Calu3 (cell line): ENCODE measurements at regions not wholly inside any gene's neighbourhood (a gene's known extent, or its start where the extent isn't known, plus 50 kb on each side); places are given as distances from the start of the nearest gene placed in this dataset.

Experiments used
- BruUV-seq: library from RNA; stranded (reverse); fragments of 400-500 nt; replicated peaks from 2 replicates; lab custom pipeline; 2021; lab: Mats Ljungman, UMichigan
- CTCF ChIA-PET: fragments of 300-600 bp; sonication (Branson Sonifier 250); formaldehyde crosslinking; loops from one replicate; lab custom pipeline; 2022; ENCODE audit warnings: antibody characterized with exemption; lab: Charles Lee
- DNase-seq: peaks from one replicate; pipeline ENCODE4 v3.0.0; 2022
- H3K27ac Mint-ChIP-seq: one replicate; pipeline ENCODE4 v1.8.0; 2022; ENCODE audit warnings: mixed read lengths; ENCODE audit not compliant: unreplicated experiment
- H3K27me3 Mint-ChIP-seq: one replicate; pipeline ENCODE4 v1.8.0; 2022; ENCODE audit warnings: mixed read lengths; ENCODE audit not compliant: unreplicated experiment
- H3K36me3 Mint-ChIP-seq: one replicate; pipeline ENCODE4 v1.8.0; 2022; ENCODE audit warnings: mild to moderate bottlenecking, moderate library complexity, mixed read lengths; ENCODE audit not compliant: insufficient read depth, unreplicated experiment
- H3K4me1 Mint-ChIP-seq: one replicate; pipeline ENCODE4 v1.8.0; 2022; ENCODE audit warnings: mild to moderate bottlenecking, low read depth, mixed read lengths; ENCODE audit not compliant: unreplicated experiment
- H3K4me3 Mint-ChIP-seq: one replicate; pipeline ENCODE4 v1.8.0; 2022; ENCODE audit warnings: mild to moderate bottlenecking, low read depth, moderate library complexity, mixed read lengths; ENCODE audit not compliant: unreplicated experiment
- H3K9me3 Mint-ChIP-seq: one replicate; pipeline ENCODE4 v1.8.0; 2022; ENCODE audit warnings: low read depth, mixed read lengths; ENCODE audit not compliant: unreplicated experiment
- intact Hi-C: fragments of 100-400 bp; cut with micrococcal nuclease; formaldehyde crosslinking; loops from one replicate; pipeline ENCODE4 v1.10.0; 2022; ENCODE audit not compliant: unreplicated experiment
- TF ChIP-seq, protein P1 (sequence below): fragments of 200-600 bp; IDR thresholded peaks from one replicate; pipeline ENCODE4 v1.8.0; 2022; ENCODE audit warnings: antibody characterized with exemption; ENCODE audit not compliant: unreplicated experiment

- TF ChIP-seq, protein P1, sequence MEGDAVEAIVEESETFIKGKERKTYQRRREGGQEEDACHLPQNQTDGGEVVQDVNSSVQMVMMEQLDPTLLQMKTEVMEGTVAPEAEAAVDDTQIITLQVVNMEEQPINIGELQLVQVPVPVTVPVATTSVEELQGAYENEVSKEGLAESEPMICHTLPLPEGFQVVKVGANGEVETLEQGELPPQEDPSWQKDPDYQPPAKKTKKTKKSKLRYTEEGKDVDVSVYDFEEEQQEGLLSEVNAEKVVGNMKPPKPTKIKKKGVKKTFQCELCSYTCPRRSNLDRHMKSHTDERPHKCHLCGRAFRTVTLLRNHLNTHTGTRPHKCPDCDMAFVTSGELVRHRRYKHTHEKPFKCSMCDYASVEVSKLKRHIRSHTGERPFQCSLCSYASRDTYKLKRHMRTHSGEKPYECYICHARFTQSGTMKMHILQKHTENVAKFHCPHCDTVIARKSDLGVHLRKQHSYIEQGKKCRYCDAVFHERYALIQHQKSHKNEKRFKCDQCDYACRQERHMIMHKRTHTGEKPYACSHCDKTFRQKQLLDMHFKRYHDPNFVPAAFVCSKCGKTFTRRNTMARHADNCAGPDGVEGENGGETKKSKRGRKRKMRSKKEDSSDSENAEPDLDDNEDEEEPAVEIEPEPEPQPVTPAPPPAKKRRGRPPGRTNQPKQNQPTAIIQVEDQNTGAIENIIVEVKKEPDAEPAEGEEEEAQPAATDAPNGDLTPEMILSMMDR = no peak
- intact Hi-C loops = no loop called here
- Mint-ChIP-seq H3K4me3 (peak overlapping the region; percentile 54), H3K4me1 (peaks cover 90% of the 10 kb centered on the region), H3K36me3 (peaks cover 58% of the 10 kb centered on the region), H3K9me3 (no peaks in the 10 kb centered on the region), H3K27me3 (no peaks in the 10 kb centered on the region), H3K27ac (peak overlapping the region; percentile 97)
- no TSS peak for BruUV-seq
- DNase-seq = no peak
- CTCF ChIA-PET = interaction anchor here (0.8 to 1.1 kb wide), 3 partner anchors 35 to 218 kb away, joined by 3 read pairs; no protein-coding TSS in a partner anchor
Observed at GRCh38 chr4:74667944-74668343, 126.4 kb downstream of the BTC start.

- TF ChIP-seq, protein P1 = no peak
- peaks cover 87% of the 10 kb centered on the region for H3K4me1 Mint-ChIP-seq
- H3K27ac Mint-ChIP-seq = peak overlapping the region; percentile 97
- BruUV-seq = no TSS peak
- CTCF ChIA-PET = interaction anchor here (0.7 to 3.2 kb wide), 5 partner anchors 46 to 218 kb away, joined by 3 to 25 read pairs (median 5); no protein-coding TSS in a partner anchor
- no peaks in the 10 kb centered on the region for H3K9me3 Mint-ChIP-seq
- intact Hi-C loops = loop anchor here (2.0 to 5.0 kb wide), 3 partner anchors 219 to 292 kb away; no protein-coding TSS in a partner anchor
- H3K36me3 Mint-ChIP-seq = peaks cover 41% of the 10 kb centered on the region
- no peak for DNase-seq
- H3K4me3 Mint-ChIP-seq = peak overlapping the region; percentile 54
- no peaks in the 10 kb centered on the region for H3K27me3 Mint-ChIP-seq
Observed at GRCh38 chr4:74669702-74670101, 124.6 kb downstream of the BTC start.

DNA sequence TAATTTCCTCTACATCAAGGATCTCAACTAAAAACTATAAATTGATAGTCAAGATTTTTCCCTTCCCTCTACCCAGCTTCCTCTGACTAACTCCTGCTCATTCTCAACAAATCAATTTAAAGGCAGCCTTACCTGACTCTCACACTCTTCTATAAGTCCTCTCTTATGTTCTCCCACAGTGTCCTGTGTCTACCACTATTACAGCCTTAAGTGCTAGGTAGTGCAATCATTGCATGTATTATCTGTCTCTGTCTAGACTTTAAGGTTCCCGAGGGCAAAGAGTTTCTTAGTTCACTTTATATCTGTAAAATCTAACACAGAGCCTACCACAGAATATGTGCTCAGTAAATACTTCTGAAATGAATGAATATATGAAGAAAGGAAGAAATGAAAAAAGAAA lies 123.7 kb downstream of the BTC start:
- CTCF ChIA-PET = interaction anchor here (0.6 to 3.2 kb wide), 13 partner anchors 16 to 1646 kb away, joined by 3 to 25 read pairs (median 5); no protein-coding TSS in a partner anchor
- BruUV-seq = no TSS peak

GRCh38 chr4:74671080-74671698 lies 123.1 kb downstream of the BTC start:
- intact Hi-C loops = loop anchor here (1.0 to 5.0 kb wide), 5 partner anchors 48 to 294 kb away; no protein-coding TSS in a partner anchor

More for the DNA sequence above, 123.7 kb downstream of the BTC start:
- Mint-ChIP-seq H3K4me1 (peaks cover 83% of the 10 kb centered on the region), H3K4me3 (peak overlapping the region; percentile 54), H3K9me3 (no peaks in the 10 kb centered on the region), H3K36me3 (peaks cover 36% of the 10 kb centered on the region), H3K27ac (peak overlapping the region; percentile 97), H3K27me3 (no peaks in the 10 kb centered on the region)
- intact Hi-C loops = loop anchor here (2.0 to 5.0 kb wide), 3 partner anchors 220 to 293 kb away; no protein-coding TSS in a partner anchor
- TF ChIP-seq, protein P1 = no peak
- DNase-seq = no peak

More at GRCh38 chr4:74671080-74671698, 123.1 kb downstream of the BTC start:
- BruUV-seq = no TSS peak
- Mint-ChIP-seq H3K27me3 (no peaks in the 10 kb centered on the region), H3K9me3 (no peaks in the 10 kb centered on the region), H3K27ac (peak overlapping the region; percentile 97), H3K4me1 (peaks cover 82% of the 10 kb centered on the region), H3K36me3 (peaks cover 36% of the 10 kb centered on the region), H3K4me3 (peak overlapping the region; percentile 54)
- peak; percentile 73 for DNase-seq
- CTCF ChIA-PET = interaction anchor here (0.7 to 3.2 kb wide), 13 partner anchors 17 to 355 kb away, joined by 3 to 25 read pairs (median 5); no protein-coding TSS in a partner anchor
- TF ChIP-seq, protein P1 = peak; percentile 34
